OCI-LY3 (cell line): ENCODE measurements at regions not wholly inside any gene's neighbourhood (a gene's known extent, or its start where the extent isn't known, plus 50 kb on each side); places are given as distances from the start of the nearest gene placed in this dataset.

Experiments used
- EZH2phosphoT487 ChIP-seq: fragments of 200-600 bp; shearing (Covaris generic); IDR thresholded peaks from 2 replicates; pipeline ENCODE4 v1.6.1; 2018; ENCODE audit warnings: antibody characterized with exemption, mixed run types, low read depth
- TF ChIP-seq, protein P1 (sequence below): fragments of 200-600, 300-600 bp; sonication (generic); IDR thresholded peaks from 2 replicates; pipeline ENCODE4 v1.5.1; 2014; ENCODE audit warnings: antibody characterized with exemption, low read length, low read depth

- TF ChIP-seq, protein P1, sequence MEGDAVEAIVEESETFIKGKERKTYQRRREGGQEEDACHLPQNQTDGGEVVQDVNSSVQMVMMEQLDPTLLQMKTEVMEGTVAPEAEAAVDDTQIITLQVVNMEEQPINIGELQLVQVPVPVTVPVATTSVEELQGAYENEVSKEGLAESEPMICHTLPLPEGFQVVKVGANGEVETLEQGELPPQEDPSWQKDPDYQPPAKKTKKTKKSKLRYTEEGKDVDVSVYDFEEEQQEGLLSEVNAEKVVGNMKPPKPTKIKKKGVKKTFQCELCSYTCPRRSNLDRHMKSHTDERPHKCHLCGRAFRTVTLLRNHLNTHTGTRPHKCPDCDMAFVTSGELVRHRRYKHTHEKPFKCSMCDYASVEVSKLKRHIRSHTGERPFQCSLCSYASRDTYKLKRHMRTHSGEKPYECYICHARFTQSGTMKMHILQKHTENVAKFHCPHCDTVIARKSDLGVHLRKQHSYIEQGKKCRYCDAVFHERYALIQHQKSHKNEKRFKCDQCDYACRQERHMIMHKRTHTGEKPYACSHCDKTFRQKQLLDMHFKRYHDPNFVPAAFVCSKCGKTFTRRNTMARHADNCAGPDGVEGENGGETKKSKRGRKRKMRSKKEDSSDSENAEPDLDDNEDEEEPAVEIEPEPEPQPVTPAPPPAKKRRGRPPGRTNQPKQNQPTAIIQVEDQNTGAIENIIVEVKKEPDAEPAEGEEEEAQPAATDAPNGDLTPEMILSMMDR, result no peak
- TF ChIP-seq EZH2phosphoT487, result no peak
Measured at GRCh38 chr12:47478426-47478825, 227.4 kb downstream of the RPAP3 start.
